ENCODE measurements at regions not wholly inside any gene's neighbourhood (a gene's known extent, or its start where the extent isn't known, plus 50 kb on each side); places are given as distances from the start of the nearest gene placed in this dataset.
"Not testable (repeated sequence)": the region's sequence is repeated elsewhere in the genome, so short reads cannot be mapped to it uniquely, and the experiment has no call there.

DNA sequence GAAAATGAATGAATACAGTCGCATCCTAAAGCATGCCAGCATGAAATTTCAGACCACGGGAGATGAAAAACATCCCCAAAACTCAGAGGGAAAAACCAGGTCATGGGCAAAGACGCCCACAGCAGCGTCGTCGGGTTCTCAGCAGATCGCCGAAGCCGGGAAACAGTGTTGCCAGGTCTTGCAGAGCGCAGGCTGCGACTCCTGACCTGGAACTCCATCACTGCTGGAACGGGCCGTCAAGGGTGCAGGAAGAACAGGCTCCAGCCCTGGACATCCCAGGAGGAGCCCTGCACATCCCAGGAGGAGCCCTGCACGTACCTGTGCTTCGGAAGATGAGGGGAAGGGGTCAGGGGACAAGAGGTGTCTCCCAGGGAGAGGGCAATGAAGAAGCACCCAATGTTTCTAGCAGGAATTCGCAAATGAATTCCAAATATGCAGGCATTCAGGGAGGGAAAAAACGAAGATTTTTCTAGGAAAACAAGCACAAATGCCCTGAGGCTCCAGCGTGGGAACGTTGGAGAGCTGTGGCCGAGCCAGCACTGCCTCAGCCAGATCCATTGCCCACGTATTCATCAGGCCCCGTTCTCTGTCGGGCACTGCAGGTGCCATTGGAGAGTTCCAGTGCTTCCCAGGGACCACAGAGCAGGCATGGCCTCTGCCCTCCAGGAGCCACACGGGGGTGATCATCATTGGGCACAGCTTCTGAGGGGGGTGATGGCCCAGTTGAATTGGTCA, 1110.4 kb downstream of the BRD1 start:
- TF ChIP-seq, protein P1, sequence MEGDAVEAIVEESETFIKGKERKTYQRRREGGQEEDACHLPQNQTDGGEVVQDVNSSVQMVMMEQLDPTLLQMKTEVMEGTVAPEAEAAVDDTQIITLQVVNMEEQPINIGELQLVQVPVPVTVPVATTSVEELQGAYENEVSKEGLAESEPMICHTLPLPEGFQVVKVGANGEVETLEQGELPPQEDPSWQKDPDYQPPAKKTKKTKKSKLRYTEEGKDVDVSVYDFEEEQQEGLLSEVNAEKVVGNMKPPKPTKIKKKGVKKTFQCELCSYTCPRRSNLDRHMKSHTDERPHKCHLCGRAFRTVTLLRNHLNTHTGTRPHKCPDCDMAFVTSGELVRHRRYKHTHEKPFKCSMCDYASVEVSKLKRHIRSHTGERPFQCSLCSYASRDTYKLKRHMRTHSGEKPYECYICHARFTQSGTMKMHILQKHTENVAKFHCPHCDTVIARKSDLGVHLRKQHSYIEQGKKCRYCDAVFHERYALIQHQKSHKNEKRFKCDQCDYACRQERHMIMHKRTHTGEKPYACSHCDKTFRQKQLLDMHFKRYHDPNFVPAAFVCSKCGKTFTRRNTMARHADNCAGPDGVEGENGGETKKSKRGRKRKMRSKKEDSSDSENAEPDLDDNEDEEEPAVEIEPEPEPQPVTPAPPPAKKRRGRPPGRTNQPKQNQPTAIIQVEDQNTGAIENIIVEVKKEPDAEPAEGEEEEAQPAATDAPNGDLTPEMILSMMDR (IDR thresholded peaks at IDR 0.05; ENCODE audit: low read depth, low read length, missing control alignments): no peak
- H3K4me3 ChIP-seq (replicated peaks; ENCODE audit: low read depth, low read length): no peak overlapping the region
- no peak for DNase-seq (ENCODE audit: extremely low read depth, low read depth)

DNA sequence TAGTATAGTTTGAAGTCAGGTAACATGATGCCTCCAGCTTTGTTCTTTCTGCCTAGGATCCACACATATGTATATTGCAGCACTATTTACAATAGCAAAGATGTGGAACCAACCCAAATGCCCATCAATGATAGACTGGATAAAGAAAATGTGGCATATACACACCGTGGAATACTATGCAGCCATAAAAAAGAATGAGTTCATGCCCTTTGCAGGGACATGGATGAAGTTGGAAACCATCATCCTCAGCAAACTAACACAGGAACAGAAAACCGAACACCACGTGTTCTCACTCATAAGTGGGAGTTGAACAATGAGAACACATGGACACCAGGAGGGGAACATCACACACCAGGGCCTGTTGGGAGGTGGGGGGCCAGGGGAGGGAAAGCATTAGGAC, 1111.5 kb downstream of the BRD1 start:
- H3K4me3 ChIP-seq (replicated peaks; ENCODE audit: low read depth, low read length); DNase-seq (ENCODE audit: extremely low read depth, low read depth): not testable (repeated sequence)

DNA sequence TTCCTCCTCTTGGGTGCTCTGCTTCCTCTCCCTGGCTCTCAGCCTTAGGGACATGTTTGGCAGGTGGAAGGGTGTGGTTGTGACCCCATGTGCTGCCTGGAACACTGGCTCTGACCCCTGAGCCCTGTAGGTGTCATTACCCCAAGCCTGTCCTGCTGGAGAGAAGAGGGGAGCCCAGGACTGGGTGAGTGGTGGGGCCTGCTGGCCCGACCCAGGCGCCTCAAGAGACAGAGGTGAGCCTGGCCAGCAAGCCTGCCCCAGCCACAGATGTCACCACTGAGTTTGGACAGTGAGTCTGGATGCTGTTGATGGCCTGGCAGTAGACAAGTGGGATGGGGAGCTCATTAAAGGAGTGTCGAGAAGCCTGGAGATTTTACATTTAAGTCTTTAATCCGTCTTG, 1112.2 kb downstream of the BRD1 start:
- DNase-seq (ENCODE audit: extremely low read depth, low read depth): no peak
- H3K4me3 ChIP-seq (replicated peaks; ENCODE audit: low read depth, low read length): no peak overlapping the region
- TF ChIP-seq, protein P1 (IDR thresholded peaks at IDR 0.05; ENCODE audit: low read depth, low read length, missing control alignments): no peak

DNA sequence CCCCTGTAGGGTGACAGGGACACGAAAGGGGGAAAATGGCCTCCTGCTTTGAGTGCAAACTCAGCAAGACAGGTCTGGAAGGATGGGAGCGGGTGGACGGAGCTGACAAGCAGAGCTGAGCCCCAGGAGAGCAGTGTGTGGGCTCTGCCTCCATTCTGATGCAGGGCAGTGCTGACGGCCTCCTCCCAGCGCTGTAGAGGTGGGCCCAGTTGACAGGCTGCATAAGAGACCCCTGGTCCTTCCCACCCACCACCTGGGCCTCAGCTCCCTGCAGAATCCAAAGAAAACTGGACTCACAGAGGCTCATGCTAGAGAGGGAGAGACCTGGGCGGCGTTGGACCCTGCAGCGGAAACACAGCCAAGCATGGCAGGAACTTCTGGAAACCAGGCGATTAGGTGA, 1113.4 kb downstream of the BRD1 start:
- TF ChIP-seq, protein P1 (IDR thresholded peaks at IDR 0.05; ENCODE audit: low read depth, low read length, missing control alignments): no peak
- DNase-seq (ENCODE audit: extremely low read depth, low read depth): no peak
- H3K4me3 ChIP-seq (replicated peaks; ENCODE audit: low read depth, low read length): no peak overlapping the region

- no peak for DNase-seq (ENCODE audit: extremely low read depth, low read depth)
- TF ChIP-seq, protein P1 (IDR thresholded peaks at IDR 0.05; ENCODE audit: low read depth, low read length, missing control alignments): no peak
- H3K4me3 ChIP-seq (replicated peaks; ENCODE audit: low read depth, low read length): no peak overlapping the region
These were observed 1114.1 kb downstream of the BRD1 start for GRCh38 chr22:48713272-48714205.

DNA sequence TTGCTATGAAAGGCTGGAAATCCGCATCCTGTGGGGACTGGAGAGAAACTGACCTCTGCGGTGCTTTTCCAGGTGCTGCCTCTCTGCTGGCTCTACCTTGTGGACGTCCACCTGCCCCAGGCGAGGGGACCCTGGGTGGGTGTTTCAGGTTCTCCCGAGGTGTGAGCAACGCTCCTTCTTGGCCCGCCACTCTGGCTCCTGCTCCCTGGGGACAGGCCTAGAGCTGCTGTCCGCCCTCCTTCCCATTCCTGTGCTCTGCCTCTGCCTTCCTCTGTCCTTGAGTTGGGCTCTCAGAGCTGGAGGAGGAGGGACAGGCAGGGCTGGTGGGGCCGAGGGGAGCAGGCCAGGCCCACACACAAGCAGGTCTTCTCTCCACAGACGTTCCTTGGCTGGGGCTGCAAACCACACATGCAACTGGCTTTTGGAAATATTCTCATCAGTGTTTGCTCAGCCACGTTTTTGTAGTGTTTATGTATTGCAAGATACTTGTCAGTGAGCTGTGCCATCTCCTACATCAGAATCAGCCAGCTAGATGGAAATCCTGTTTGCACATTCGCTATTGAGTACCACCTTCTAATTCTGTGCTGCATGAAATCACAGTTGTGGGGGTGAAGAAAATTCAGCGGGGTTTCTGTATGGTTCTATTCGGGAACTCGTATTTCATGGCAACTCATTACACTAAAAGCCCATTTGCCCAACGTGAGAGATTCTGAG, 1115.0 kb downstream of the BRD1 start:
- DNase-seq (ENCODE audit: extremely low read depth, low read depth): no peak
- TF ChIP-seq, protein P1 (IDR thresholded peaks at IDR 0.05; ENCODE audit: low read depth, low read length, missing control alignments): no peak
- H3K4me3 ChIP-seq (replicated peaks; ENCODE audit: low read depth, low read length): no peak overlapping the region

GRCh38 chr22:48711669-48712068, 1116.0 kb downstream of the BRD1 start:
- TF ChIP-seq, protein P1 (IDR thresholded peaks at IDR 0.05; ENCODE audit: low read depth, low read length, missing control alignments): no peak

More at GRCh38 chr22:48711669-48712068, 1116.0 kb downstream of the BRD1 start:
- no peak for DNase-seq (ENCODE audit: extremely low read depth, low read depth)
- no peak overlapping the region for H3K4me3 ChIP-seq (replicated peaks; ENCODE audit: low read depth, low read length)
